GM12878 (cell line): ENCODE measurements at regions not wholly inside any gene's neighbourhood (a gene's known extent, or its start where the extent isn't known, plus 50 kb on each side); places are given as distances from the start of the nearest gene placed in this dataset.

Experiments used
- ATAC-seq: fragments of 200-7000 bp; cut with Tn5 transposase; 3 replicates; pipeline ENCODE4 v1.9.1; 2020; ENCODE audit warnings: mild to moderate bottlenecking, moderate library complexity
- BruUV-seq: library from RNA; stranded (reverse); fragments of 400-500 nt; replicated peaks from 2 replicates; lab custom pipeline; 2021; lab: Mats Ljungman, UMichigan
- CTCF ChIA-PET: fragments of 300-600 bp; sonication (Branson Sonifier 250); formaldehyde crosslinking; extraction: SDS; loops from one replicate; lab custom pipeline; 2021; ENCODE audit warnings: inconsistent platforms; lab: Yijun Ruan, JAX
- POLR2A ChIA-PET: fragments of 350-600 bp; formaldehyde crosslinking; extraction: SDS; loops from one replicate; lab custom pipeline; 2021; ENCODE audit warnings: inconsistent platforms; lab: Charles Lee
- RAD21 ChIA-PET: fragments of 300-600 bp; sonication (Branson Sonifier 250); formaldehyde crosslinking; loops from one replicate; lab custom pipeline; 2023; ENCODE audit warnings: antibody characterized with exemption; ENCODE audit not compliant: unreplicated experiment; lab: Charles Lee
- SMC1A ChIA-PET: fragments of 300-600 bp; sonication (Branson Sonifier 250); formaldehyde crosslinking; loops from one replicate; lab custom pipeline; 2023; ENCODE audit not compliant: unreplicated experiment, uncharacterized antibody; lab: Charles Lee
- DNase-seq: peaks from one replicate; pipeline ENCODE4 v3.0.0-alpha.2; 2011; ENCODE audit warnings: low read depth, low spot score
- FAIRE-seq: peaks from 3 replicates; lab custom pipeline; 2011; peaks lifted over from hg19 to GRCh38; lab: Jason Lieb, UNC
- H2AFZ ChIP-seq: 2 replicates; pipeline ENCODE4 v1.6.0; 2011; ENCODE audit warnings: low read depth, low read length, control low read depth; ENCODE audit not compliant: control insufficient read depth
- H3K27ac ChIP-seq: 2 replicates; pipeline ENCODE4 v1.5.1; 2011; ENCODE audit warnings: control low read depth; ENCODE audit not compliant: control insufficient read depth, insufficient read depth
- H3K27me3 ChIP-seq, 2 experiments: replicated peaks in 1 of 2; 2 replicates each; pipeline versions ENCODE4 v1.6.0 to v1.6.1; 2011; ENCODE audit warnings: low read length in 1 of 2; ENCODE audit not compliant: control insufficient read depth in 2 of 2, insufficient read depth in 2 of 2
- H3K36me3 ChIP-seq, 2 experiments: 2 replicates each; pipeline ENCODE4 v1.5.1; 2011; ENCODE audit warnings: low read length in 1 of 2; ENCODE audit not compliant: control insufficient read depth in 2 of 2, insufficient read depth in 2 of 2
- H3K4me1 ChIP-seq: 2 replicates; pipeline ENCODE4 v1.6.1; 2011; ENCODE audit warnings: mild to moderate bottlenecking, low read length, moderate library complexity, mixed read lengths; ENCODE audit not compliant: control insufficient read depth, insufficient read depth
- H3K4me2 ChIP-seq: 2 replicates; pipeline ENCODE4 v1.6.0; 2011; ENCODE audit warnings: control low read depth; ENCODE audit not compliant: control insufficient read depth, insufficient read depth
- H3K4me3 ChIP-seq: fragments of 200-600 bp; sonication (generic); 2 replicates; pipeline ENCODE4 v1.5.1; 2016
- H3K79me2 ChIP-seq: 2 replicates; pipeline ENCODE4 v1.6.0; 2011; ENCODE audit warnings: low read length; ENCODE audit not compliant: control insufficient read depth, insufficient read depth
- H3K9ac ChIP-seq: 2 replicates; pipeline ENCODE4 v1.8.0; 2011; ENCODE audit warnings: low read length, control low read depth, mixed read lengths; ENCODE audit not compliant: control insufficient read depth, insufficient read depth
- H3K9me3 ChIP-seq: replicated peaks from 3 replicates; pipeline ENCODE4 v1.5.1; 2011; ENCODE audit warnings: mild to moderate bottlenecking, low read length; ENCODE audit not compliant: control insufficient read depth, insufficient read depth
- H4K20me1 ChIP-seq: 2 replicates; pipeline ENCODE4 v1.6.0; 2011; ENCODE audit not compliant: control insufficient read depth, insufficient read depth
- CREM ChIP-seq: IDR thresholded peaks from 2 replicates; pipeline ENCODE4 v1.6.1; 2014; ENCODE audit warnings: antibody characterized with exemption, low read depth
- ETV6 ChIP-seq, 2 experiments: fragments of 450-650 bp in 1 of 2; IDR thresholded peaks in 1 of 2; conservative IDR thresholded peaks in 1 of 2; 2 replicates each; pipeline ENCODE4 v1.6.1; 2014; ENCODE audit warnings: antibody characterized with exemption in 1 of 2, borderline replicate concordance in 1 of 2, low read depth in 1 of 2, mild to moderate bottlenecking in 1 of 2, moderate library complexity in 1 of 2
- HCFC1 ChIP-seq: fragments of 150-350 bp; IDR thresholded peaks from 2 replicates; pipeline ENCODE4 v1.6.1; 2014; ENCODE audit warnings: low read length
- IKZF1 ChIP-seq: fragments of 450-650 bp; conservative IDR thresholded peaks from 2 replicates; pipeline ENCODE4 v1.6.1; 2017; ENCODE audit warnings: antibody characterized with exemption, mild to moderate bottlenecking
- IRF5 ChIP-seq: fragments of 450-650 bp; IDR thresholded peaks from 2 replicates; pipeline ENCODE4 v1.6.1; 2017; ENCODE audit warnings: borderline replicate concordance
- MTA2 ChIP-seq: fragments of 450-650 bp; IDR thresholded peaks from 2 replicates; pipeline ENCODE4 v1.6.1; 2016; ENCODE audit warnings: low read depth, mild to moderate bottlenecking, moderate library complexity
- MYB ChIP-seq: fragments of 150-350 bp; IDR thresholded peaks from 2 replicates; pipeline ENCODE4 v1.6.1; 2014; ENCODE audit warnings: mild to moderate bottlenecking, low read depth, low read length, borderline replicate concordance
- NR2C1 ChIP-seq: fragments of 450-650 bp; IDR thresholded peaks from 2 replicates; pipeline ENCODE4 v1.6.1; 2017; ENCODE audit warnings: antibody characterized with exemption, mild to moderate bottlenecking, moderate library complexity
- NRF1 ChIP-seq: conservative IDR thresholded peaks from 2 replicates; pipeline ENCODE4 v1.6.1; 2011; ENCODE audit warnings: mild to moderate bottlenecking, low read depth, low read length, improper control_type of control experiment
- RB1 ChIP-seq: fragments of 450-650 bp; formaldehyde crosslinking; IDR thresholded peaks from 2 replicates; pipeline ENCODE4 v1.6.1; 2017; ENCODE audit warnings: mild to moderate bottlenecking, borderline replicate concordance
- YBX1 ChIP-seq: fragments of 450-650 bp; IDR thresholded peaks from 2 replicates; pipeline ENCODE4 v1.6.1; 2016; ENCODE audit warnings: antibody characterized with exemption
- YY1 ChIP-seq: IDR thresholded peaks from 2 replicates; pipeline ENCODE4 v1.6.1; 2011; ENCODE audit warnings: low read depth, mild to moderate bottlenecking, low read length
- ZNF24 ChIP-seq: fragments of 450-650 bp; IDR thresholded peaks from 2 replicates; pipeline ENCODE4 v1.6.1; 2017; ENCODE audit warnings: antibody characterized with exemption, mild to moderate bottlenecking
- ZNF687 ChIP-seq: fragments of 450-650 bp; IDR thresholded peaks from 2 replicates; pipeline ENCODE4 v1.6.1; 2017; ENCODE audit warnings: mild to moderate bottlenecking, moderate library complexity
- ZZZ3 ChIP-seq: IDR thresholded peaks from 2 replicates; pipeline ENCODE4 v1.6.1; 2011; ENCODE audit warnings: low read depth; ENCODE audit not compliant: control insufficient read depth, insufficient read length
- WGBS: methylation state at CpG from one replicate; pipeline ENCODE4 v1.1.6; 2016; ENCODE audit warnings: low lambda C conversion rate; ENCODE audit not compliant: insufficient replicate concordance, insufficient coverage; ENCODE audit errors: missing lambda C conversion rate; 5-methylcytosine and 5-hydroxymethylcytosine counted together
- in situ Hi-C: fragments of 300-500 bp; cut with MboI; formaldehyde crosslinking; loops from 9 replicates; pipeline ENCODE4 v1.14.3; 2018; ENCODE audit warnings: mixed read lengths
- intact Hi-C: fragments of 100-400 bp; cut with micrococcal nuclease; formaldehyde crosslinking; loops from one replicate; pipeline ENCODE4 v1.14.2; 2022; ENCODE audit not compliant: unreplicated experiment
- TF ChIP-seq, protein P1 (sequence below): fragments of 150-350 bp; IDR thresholded peaks from 2 replicates; pipeline ENCODE4 v1.6.1; 2014; ENCODE audit warnings: mild to moderate bottlenecking, low read depth, low read length

DNA sequence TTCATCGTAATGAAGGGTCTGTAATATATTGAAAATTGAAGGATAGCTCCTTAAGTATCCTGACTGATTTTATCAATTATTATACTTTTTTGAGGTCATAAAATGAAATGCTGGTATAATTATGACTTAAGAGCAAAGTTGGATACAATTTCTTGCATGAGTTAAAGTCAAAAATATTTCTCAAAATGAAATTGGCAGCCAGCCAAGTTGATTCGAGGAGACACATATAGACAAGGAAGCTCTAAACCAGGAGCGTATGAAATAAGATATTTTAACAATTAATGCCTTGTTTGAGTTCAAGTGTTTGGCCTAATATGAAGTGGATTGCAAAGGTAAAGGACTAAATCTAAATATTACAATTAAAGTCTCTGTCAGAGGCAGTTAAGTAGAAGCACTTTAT is 260.4 kb upstream of the DSEL start:
- CTCF ChIA-PET: no interaction called here
- SMC1A ChIA-PET: no interaction called here
- in situ Hi-C loops: no loop called here
- Histone ChIP-seq H3K4me3 (no peak overlapping the region), H3K9me3 (no peaks in the 10 kb centered on the region), H4K20me1 (no peaks in the 10 kb centered on the region), H3K4me1 (no peaks in the 10 kb centered on the region), H3K79me2 (no peaks in the 10 kb centered on the region), H3K9ac (no peak overlapping the region), H3K4me2 (no peak overlapping the region), H3K27ac (no peak overlapping the region), H2AFZ (no peak overlapping the region), H3K27me3 (no peaks in the 10 kb centered on the region), H3K36me3 (no peaks in the 10 kb centered on the region)
- POLR2A ChIA-PET: no interaction called here
- RAD21 ChIA-PET: no interaction called here
- ATAC-seq: no peak
- intact Hi-C loops: no loop called here
- no peak for FAIRE-seq
- DNase-seq: no peak
- WGBS: 31% methylated on average over 3 of the region's 3 CpGs
- BruUV-seq: no TSS peak
- TF ChIP-seq CREM (no peak), IRF5 (no peak), ZNF24 (no peak), MYB (no peak), ETV6 (conservative IDR thresholded peaks at IDR 0.05 in 1 of 2, IDR thresholded peaks at IDR 0.05 in 1 of 2; ENCODE audit: borderline replicate concordance in 1 of 2, low read depth in 1 of 2) (no peak), NRF1 (no peak), HCFC1 (no peak), YY1 (no peak), ZNF687 (no peak), RB1 (no peak), ZZZ3 (no peak), IKZF1 (no peak), NR2C1 (no peak), MTA2 (no peak), YBX1 (no peak)
- TF ChIP-seq, protein P1, sequence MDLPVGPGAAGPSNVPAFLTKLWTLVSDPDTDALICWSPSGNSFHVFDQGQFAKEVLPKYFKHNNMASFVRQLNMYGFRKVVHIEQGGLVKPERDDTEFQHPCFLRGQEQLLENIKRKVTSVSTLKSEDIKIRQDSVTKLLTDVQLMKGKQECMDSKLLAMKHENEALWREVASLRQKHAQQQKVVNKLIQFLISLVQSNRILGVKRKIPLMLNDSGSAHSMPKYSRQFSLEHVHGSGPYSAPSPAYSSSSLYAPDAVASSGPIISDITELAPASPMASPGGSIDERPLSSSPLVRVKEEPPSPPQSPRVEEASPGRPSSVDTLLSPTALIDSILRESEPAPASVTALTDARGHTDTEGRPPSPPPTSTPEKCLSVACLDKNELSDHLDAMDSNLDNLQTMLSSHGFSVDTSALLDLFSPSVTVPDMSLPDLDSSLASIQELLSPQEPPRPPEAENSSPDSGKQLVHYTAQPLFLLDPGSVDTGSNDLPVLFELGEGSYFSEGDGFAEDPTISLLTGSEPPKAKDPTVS: no peak
